GM12878 (cell line): ENCODE measurements at regions not wholly inside any gene's neighbourhood (a gene's known extent, or its start where the extent isn't known, plus 50 kb on each side); places are given as distances from the start of the nearest gene placed in this dataset.

Source experiments
- ATAC-seq: fragments of 200-7000 bp; cut with Tn5 transposase; 3 replicates; pipeline ENCODE4 v1.9.1; 2020; ENCODE audit warnings: mild to moderate bottlenecking, moderate library complexity
- BruUV-seq: library from RNA; stranded (reverse); fragments of 400-500 nt; replicated peaks from 2 replicates; lab custom pipeline; 2021; lab: Mats Ljungman, UMichigan
- CTCF ChIA-PET: fragments of 300-600 bp; sonication (Branson Sonifier 250); formaldehyde crosslinking; extraction: SDS; loops from one replicate; lab custom pipeline; 2021; ENCODE audit warnings: inconsistent platforms; lab: Yijun Ruan, JAX
- POLR2A ChIA-PET: fragments of 350-600 bp; formaldehyde crosslinking; extraction: SDS; loops from one replicate; lab custom pipeline; 2021; ENCODE audit warnings: inconsistent platforms; lab: Charles Lee
- RAD21 ChIA-PET: fragments of 300-600 bp; sonication (Branson Sonifier 250); formaldehyde crosslinking; loops from one replicate; lab custom pipeline; 2023; ENCODE audit warnings: antibody characterized with exemption; ENCODE audit not compliant: unreplicated experiment; lab: Charles Lee
- SMC1A ChIA-PET: fragments of 300-600 bp; sonication (Branson Sonifier 250); formaldehyde crosslinking; loops from one replicate; lab custom pipeline; 2023; ENCODE audit not compliant: unreplicated experiment, uncharacterized antibody; lab: Charles Lee
- DNase-seq: peaks from one replicate; pipeline ENCODE4 v3.0.0-alpha.2; 2011; ENCODE audit warnings: low read depth, low spot score
- FAIRE-seq: peaks from 3 replicates; lab custom pipeline; 2011; peaks lifted over from hg19 to GRCh38; lab: Jason Lieb, UNC
- H2AFZ ChIP-seq: 2 replicates; pipeline ENCODE4 v1.6.0; 2011; ENCODE audit warnings: low read depth, low read length, control low read depth; ENCODE audit not compliant: control insufficient read depth
- H3K27ac ChIP-seq: 2 replicates; pipeline ENCODE4 v1.5.1; 2011; ENCODE audit warnings: control low read depth; ENCODE audit not compliant: control insufficient read depth, insufficient read depth
- H3K27me3 ChIP-seq, 2 experiments: replicated peaks in 1 of 2; 2 replicates each; pipeline versions ENCODE4 v1.6.0 to v1.6.1; 2011; ENCODE audit warnings: low read length in 1 of 2; ENCODE audit not compliant: control insufficient read depth in 2 of 2, insufficient read depth in 2 of 2
- H3K36me3 ChIP-seq, 2 experiments: 2 replicates each; pipeline ENCODE4 v1.5.1; 2011; ENCODE audit warnings: low read length in 1 of 2; ENCODE audit not compliant: control insufficient read depth in 2 of 2, insufficient read depth in 2 of 2
- H3K4me1 ChIP-seq: 2 replicates; pipeline ENCODE4 v1.6.1; 2011; ENCODE audit warnings: mild to moderate bottlenecking, low read length, moderate library complexity, mixed read lengths; ENCODE audit not compliant: control insufficient read depth, insufficient read depth
- H3K4me2 ChIP-seq: 2 replicates; pipeline ENCODE4 v1.6.0; 2011; ENCODE audit warnings: control low read depth; ENCODE audit not compliant: control insufficient read depth, insufficient read depth
- H3K4me3 ChIP-seq: fragments of 200-600 bp; sonication (generic); 2 replicates; pipeline ENCODE4 v1.5.1; 2016
- H3K79me2 ChIP-seq: 2 replicates; pipeline ENCODE4 v1.6.0; 2011; ENCODE audit warnings: low read length; ENCODE audit not compliant: control insufficient read depth, insufficient read depth
- H3K9ac ChIP-seq: 2 replicates; pipeline ENCODE4 v1.8.0; 2011; ENCODE audit warnings: low read length, control low read depth, mixed read lengths; ENCODE audit not compliant: control insufficient read depth, insufficient read depth
- H3K9me3 ChIP-seq: replicated peaks from 3 replicates; pipeline ENCODE4 v1.5.1; 2011; ENCODE audit warnings: mild to moderate bottlenecking, low read length; ENCODE audit not compliant: control insufficient read depth, insufficient read depth
- H4K20me1 ChIP-seq: 2 replicates; pipeline ENCODE4 v1.6.0; 2011; ENCODE audit not compliant: control insufficient read depth, insufficient read depth
- ATF2 ChIP-seq: IDR thresholded peaks from 2 replicates; pipeline ENCODE4 v1.6.1; 2012; ENCODE audit warnings: low read length, inconsistent platforms
- ATF7 ChIP-seq: fragments of 450-650 bp; IDR thresholded peaks from 2 replicates; pipeline ENCODE4 v1.6.1; 2016; ENCODE audit warnings: low read depth, mild to moderate bottlenecking
- BCL3 ChIP-seq: IDR thresholded peaks from 2 replicates; pipeline ENCODE4 v1.6.1; 2011; ENCODE audit warnings: borderline replicate concordance, low read depth, mild to moderate bottlenecking, moderate library complexity, low read length; ENCODE audit not compliant: insufficient read depth, poor library complexity, severe bottlenecking
- EP300 ChIP-seq, 2 experiments: fragments of 150-350 bp in 1 of 2; IDR thresholded peaks; 2 replicates each; pipeline ENCODE4 v1.6.1; 2011 to 2012; ENCODE audit warnings: low read depth in 2 of 2, low read length in 2 of 2, borderline replicate concordance in 1 of 2, improper control_type of control experiment in 1 of 2, inconsistent platforms in 1 of 2; ENCODE audit not compliant: control insufficient read depth in 1 of 2
- ESRRA ChIP-seq: IDR thresholded peaks from 2 replicates; pipeline ENCODE4 v1.6.1; 2012; ENCODE audit warnings: mild to moderate bottlenecking, low read length, improper control_type of control experiment
- NFYA ChIP-seq: IDR thresholded peaks from 2 replicates; pipeline ENCODE4 v1.6.1; 2011; ENCODE audit warnings: low read depth, mild to moderate bottlenecking, low read length, improper control_type of control experiment, borderline replicate concordance
- NKRF ChIP-seq: fragments of 450-650 bp; conservative IDR thresholded peaks from 2 replicates; pipeline ENCODE4 v1.6.1; 2017; ENCODE audit warnings: mild to moderate bottlenecking, moderate library complexity
- RB1 ChIP-seq: fragments of 450-650 bp; formaldehyde crosslinking; IDR thresholded peaks from 2 replicates; pipeline ENCODE4 v1.6.1; 2017; ENCODE audit warnings: mild to moderate bottlenecking, borderline replicate concordance
- RELB ChIP-seq: fragments of 450-650 bp; IDR thresholded peaks from 2 replicates; pipeline ENCODE4 v1.6.1; 2017; ENCODE audit warnings: low read depth, mild to moderate bottlenecking, moderate library complexity
- WGBS: methylation state at CpG from one replicate; pipeline ENCODE4 v1.1.6; 2016; ENCODE audit warnings: low lambda C conversion rate; ENCODE audit not compliant: insufficient replicate concordance, insufficient coverage; ENCODE audit errors: missing lambda C conversion rate; 5-methylcytosine and 5-hydroxymethylcytosine counted together
- in situ Hi-C: fragments of 300-500 bp; cut with MboI; formaldehyde crosslinking; loops from 9 replicates; pipeline ENCODE4 v1.14.3; 2018; ENCODE audit warnings: mixed read lengths
- intact Hi-C: fragments of 100-400 bp; cut with micrococcal nuclease; formaldehyde crosslinking; loops from one replicate; pipeline ENCODE4 v1.14.2; 2022; ENCODE audit not compliant: unreplicated experiment
- TF ChIP-seq, protein P1 (sequence below): fragments of 450-650 bp; IDR thresholded peaks from 2 replicates; pipeline ENCODE4 v1.6.1; 2017; ENCODE audit warnings: mild to moderate bottlenecking

GRCh38 chr13:89686171-89686570 is 1661.3 kb upstream of the MIR17HG start:
- ATAC-seq (no peak), DNase-seq (no peak), FAIRE-seq (no peak)
- intact Hi-C loops: no loop called here
- no peak overlapping the region for H2AFZ ChIP-seq
- H4K20me1 ChIP-seq: no peaks in the 10 kb centered on the region
- in situ Hi-C loops: no loop called here
- no peak overlapping the region for H3K4me2 ChIP-seq
- no peaks in the 10 kb centered on the region for H3K4me1 ChIP-seq
- H3K9ac ChIP-seq: no peak overlapping the region
- ChIA-PET RAD21 (interaction anchor here (0.7 kb wide), 1 partner anchor 10 kb away, joined by 3 read pairs; no protein-coding TSS in a partner anchor), SMC1A (no interaction called here), CTCF (interaction anchor here (1.1 kb wide), 1 partner anchor 10 kb away, joined by 4 read pairs; no protein-coding TSS in a partner anchor), POLR2A (no interaction called here)
- TF ChIP-seq NFYA: no peak
- TF ChIP-seq RELB: no peak
- no peak for TF ChIP-seq NKRF
- no peak for TF ChIP-seq EP300 (IDR thresholded peaks at IDR 0.05; ENCODE audit: borderline replicate concordance in 1 of 2, control insufficient read depth in 1 of 2, low read depth in 2 of 2, low read length in 2 of 2)
- TF ChIP-seq, protein P1, sequence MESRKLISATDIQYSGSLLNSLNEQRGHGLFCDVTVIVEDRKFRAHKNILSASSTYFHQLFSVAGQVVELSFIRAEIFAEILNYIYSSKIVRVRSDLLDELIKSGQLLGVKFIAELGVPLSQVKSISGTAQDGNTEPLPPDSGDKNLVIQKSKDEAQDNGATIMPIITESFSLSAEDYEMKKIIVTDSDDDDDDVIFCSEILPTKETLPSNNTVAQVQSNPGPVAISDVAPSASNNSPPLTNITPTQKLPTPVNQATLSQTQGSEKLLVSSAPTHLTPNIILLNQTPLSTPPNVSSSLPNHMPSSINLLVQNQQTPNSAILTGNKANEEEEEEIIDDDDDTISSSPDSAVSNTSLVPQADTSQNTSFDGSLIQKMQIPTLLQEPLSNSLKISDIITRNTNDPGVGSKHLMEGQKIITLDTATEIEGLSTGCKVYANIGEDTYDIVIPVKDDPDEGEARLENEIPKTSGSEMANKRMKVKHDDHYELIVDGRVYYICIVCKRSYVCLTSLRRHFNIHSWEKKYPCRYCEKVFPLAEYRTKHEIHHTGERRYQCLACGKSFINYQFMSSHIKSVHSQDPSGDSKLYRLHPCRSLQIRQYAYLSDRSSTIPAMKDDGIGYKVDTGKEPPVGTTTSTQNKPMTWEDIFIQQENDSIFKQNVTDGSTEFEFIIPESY: no peak
- no peak for TF ChIP-seq ESRRA
- TF ChIP-seq ATF2: no peak
- TF ChIP-seq BCL3: no peak
- TF ChIP-seq RB1: no peak
- no peak for TF ChIP-seq ATF7
- H3K4me3 ChIP-seq: no peak overlapping the region
- no peaks in the 10 kb centered on the region for H3K27me3 ChIP-seq
- BruUV-seq: no TSS peak
- H3K79me2 ChIP-seq: no peaks in the 10 kb centered on the region
- H3K36me3 ChIP-seq: no peaks in the 10 kb centered on the region
- 26% methylated on average over 5 of the region's 5 CpGs for WGBS
- no peaks in the 10 kb centered on the region; the same call in 2 of the 3 replicates for H3K9me3 ChIP-seq
- no peak overlapping the region for H3K27ac ChIP-seq
